ENCODE measurements at regions not wholly inside any gene's neighbourhood (a gene's known extent, or its start where the extent isn't known, plus 50 kb on each side); places are given as distances from the start of the nearest gene placed in this dataset.

DNA sequence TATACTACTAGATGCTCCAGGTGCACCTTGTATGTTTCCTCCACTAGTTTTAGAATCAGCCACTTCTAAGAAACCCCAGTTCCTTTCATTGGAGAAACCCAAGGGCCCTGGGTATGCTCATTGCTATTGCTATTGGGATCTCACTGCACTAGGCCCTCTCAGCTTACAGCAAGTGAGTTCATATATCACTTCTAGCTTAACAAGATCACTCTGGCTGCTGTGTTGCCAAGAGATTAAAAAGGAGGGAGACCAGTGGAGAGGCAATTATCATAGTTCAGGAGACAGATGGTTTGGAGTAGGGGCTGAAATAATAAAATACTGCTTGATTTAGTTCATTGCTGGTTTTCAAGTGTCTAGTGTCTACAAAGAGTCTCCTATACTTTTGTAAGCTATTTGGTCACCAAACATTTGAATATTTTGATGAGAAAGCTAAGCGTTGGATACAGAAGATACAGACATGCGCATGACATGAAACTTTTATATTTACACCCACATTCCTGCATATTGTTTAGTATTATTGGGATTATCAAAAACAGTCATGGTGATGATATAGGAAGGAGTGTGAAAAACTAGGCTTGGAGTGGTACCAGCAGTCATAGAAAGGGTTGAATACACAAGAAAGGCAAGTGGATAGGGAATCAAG is 671.9 kb downstream of the ADGRL2 start:
- TF ChIP-seq POLR2AphosphoS5 (IDR thresholded peaks at IDR 0.05) (no peak), EP300 (IDR thresholded peaks at IDR 0.05) (no peak), POLR2A (IDR thresholded peaks at IDR 0.05; ENCODE audit: low read depth) (no peak)
- TF ChIP-seq, protein P1, sequence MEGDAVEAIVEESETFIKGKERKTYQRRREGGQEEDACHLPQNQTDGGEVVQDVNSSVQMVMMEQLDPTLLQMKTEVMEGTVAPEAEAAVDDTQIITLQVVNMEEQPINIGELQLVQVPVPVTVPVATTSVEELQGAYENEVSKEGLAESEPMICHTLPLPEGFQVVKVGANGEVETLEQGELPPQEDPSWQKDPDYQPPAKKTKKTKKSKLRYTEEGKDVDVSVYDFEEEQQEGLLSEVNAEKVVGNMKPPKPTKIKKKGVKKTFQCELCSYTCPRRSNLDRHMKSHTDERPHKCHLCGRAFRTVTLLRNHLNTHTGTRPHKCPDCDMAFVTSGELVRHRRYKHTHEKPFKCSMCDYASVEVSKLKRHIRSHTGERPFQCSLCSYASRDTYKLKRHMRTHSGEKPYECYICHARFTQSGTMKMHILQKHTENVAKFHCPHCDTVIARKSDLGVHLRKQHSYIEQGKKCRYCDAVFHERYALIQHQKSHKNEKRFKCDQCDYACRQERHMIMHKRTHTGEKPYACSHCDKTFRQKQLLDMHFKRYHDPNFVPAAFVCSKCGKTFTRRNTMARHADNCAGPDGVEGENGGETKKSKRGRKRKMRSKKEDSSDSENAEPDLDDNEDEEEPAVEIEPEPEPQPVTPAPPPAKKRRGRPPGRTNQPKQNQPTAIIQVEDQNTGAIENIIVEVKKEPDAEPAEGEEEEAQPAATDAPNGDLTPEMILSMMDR (IDR thresholded peaks at IDR 0.05) = no peak
